Smooth muscle cell (in vitro differentiated cells): ENCODE measurements at regions not wholly inside any gene's neighbourhood (a gene's known extent, or its start where the extent isn't known, plus 50 kb on each side); places are given as distances from the start of the nearest gene placed in this dataset.

ENCODE experiments used
- DNase-seq: peaks from one replicate; lab custom pipeline; 2025; ENCODE audit not compliant: unreplicated experiment; lab: John Stamatoyannopoulos, UW
- H2AFZ ChIP-seq: fragments of 200-600 bp; sonication (generic); 2 replicates; pipeline ENCODE4 v1.6.0; 2016; ENCODE audit warnings: antibody characterized with exemption, low read depth, mild to moderate bottlenecking
- H3F3A ChIP-seq: fragments of 200-600 bp; sonication (generic); 2 replicates; pipeline ENCODE4 v1.6.0; 2017; ENCODE audit warnings: antibody characterized with exemption, low read depth
- H3K27ac ChIP-seq: fragments of 200-600 bp; sonication (generic); 2 replicates; pipeline ENCODE4 v1.5.1; 2016; ENCODE audit warnings: low read depth, mild to moderate bottlenecking
- H3K27me3 ChIP-seq: fragments of 200-600 bp; sonication (generic); 2 replicates; pipeline ENCODE4 v1.6.1; 2016; ENCODE audit warnings: low read depth, mild to moderate bottlenecking
- H3K36me3 ChIP-seq: fragments of 200-600 bp; sonication (generic); 2 replicates; pipeline ENCODE4 v1.5.1; 2016; ENCODE audit warnings: low read depth
- H3K4me1 ChIP-seq: fragments of 200-600 bp; sonication (generic); 2 replicates; pipeline ENCODE4 v1.5.1; 2016; ENCODE audit warnings: low read depth
- H3K4me2 ChIP-seq: fragments of 200-600 bp; sonication (generic); 2 replicates; pipeline ENCODE4 v1.6.0; 2016; ENCODE audit warnings: mild to moderate bottlenecking
- H3K4me3 ChIP-seq: fragments of 200-600 bp; sonication (generic); 2 replicates; pipeline ENCODE4 v1.5.1; 2016; ENCODE audit warnings: mild to moderate bottlenecking
- H3K79me2 ChIP-seq: fragments of 200-600 bp; sonication (generic); 2 replicates; pipeline ENCODE4 v1.6.0; 2016; ENCODE audit warnings: low read depth, mild to moderate bottlenecking
- H3K9ac ChIP-seq: fragments of 200-600 bp; sonication (generic); 2 replicates; pipeline ENCODE4 v1.6.0; 2016; ENCODE audit warnings: low read depth
- H3K9me3 ChIP-seq: fragments of 200-600 bp; sonication (generic); replicated peaks from 2 replicates; pipeline ENCODE4 v1.5.1; 2016; ENCODE audit warnings: low read depth
- H4K20me1 ChIP-seq: fragments of 200-600 bp; sonication (generic); 2 replicates; pipeline ENCODE4 v1.6.0; 2016; ENCODE audit warnings: low read depth
- CTCF ChIP-seq: fragments of 200-600 bp; sonication (generic); IDR thresholded peaks from 2 replicates; pipeline ENCODE4 v1.5.1; 2017; ENCODE audit warnings: borderline replicate concordance, mild to moderate bottlenecking, antibody characterized with exemption; ENCODE audit not compliant: insufficient read depth, poor library complexity, severe bottlenecking
- WGBS: methylation state at CpG from one replicate; pipeline ENCODE4 v1.1.7; 2016; ENCODE audit warnings: low lambda C conversion rate; 5-methylcytosine and 5-hydroxymethylcytosine counted together

DNA sequence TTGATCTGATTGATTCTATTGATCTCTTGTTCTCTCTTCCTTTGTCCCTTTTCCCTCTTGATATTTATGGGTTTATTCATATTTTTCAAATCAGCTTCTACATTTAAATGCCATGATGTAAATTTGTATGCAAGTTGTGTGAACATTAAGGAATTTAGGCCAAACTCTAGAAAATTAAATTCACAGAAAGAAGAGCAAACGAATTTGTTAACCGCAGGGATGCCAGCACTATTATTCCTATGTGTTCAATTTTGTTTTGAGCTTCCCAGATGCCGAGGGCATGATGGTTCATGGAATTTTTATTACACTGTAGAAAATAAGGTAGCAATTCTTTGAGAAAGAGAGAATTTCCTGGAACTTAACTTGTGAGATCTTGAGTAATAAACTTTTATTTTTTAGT lies 220.9 kb downstream of the BUB3 start:
- no peak overlapping the region for H2AFZ ChIP-seq
- H4K20me1 ChIP-seq, result no peaks in the 10 kb centered on the region
- WGBS, result 82% methylated on average over 3 of the region's 3 CpGs
- H3K36me3 ChIP-seq, result no peaks in the 10 kb centered on the region
- DNase-seq, result no peak
- no peaks in the 10 kb centered on the region for H3K79me2 ChIP-seq
- no peak overlapping the region for H3K4me3 ChIP-seq
- H3K4me1 ChIP-seq, result peaks cover 3% of the 10 kb centered on the region
- H3K27ac ChIP-seq, result no peak overlapping the region
- H3F3A ChIP-seq, result no peaks in the 10 kb centered on the region
- no peaks in the 10 kb centered on the region for H3K27me3 ChIP-seq
- H3K9me3 ChIP-seq, result no peaks in the 10 kb centered on the region
- no peak overlapping the region for H3K4me2 ChIP-seq
- H3K9ac ChIP-seq, result no peak overlapping the region
- TF ChIP-seq CTCF, result no peak

DNA sequence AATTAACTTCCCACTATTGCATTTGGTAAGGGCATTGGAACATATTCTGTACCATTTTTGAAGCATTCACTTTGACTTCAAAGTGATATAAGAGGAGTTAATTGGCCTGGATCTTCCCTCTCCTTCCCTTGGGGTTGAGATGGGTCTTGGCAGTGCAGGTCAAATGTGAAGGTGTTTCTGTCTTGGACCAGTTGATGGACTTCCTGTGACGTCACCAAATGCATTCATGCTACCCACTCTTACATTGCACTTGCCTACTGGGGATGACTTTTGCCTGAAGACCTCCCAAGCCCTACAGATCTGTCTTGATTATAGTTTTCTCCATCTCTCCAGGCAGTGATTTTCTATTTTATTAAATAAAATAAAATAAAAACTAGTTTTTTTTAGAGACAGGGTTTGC lies 221.5 kb downstream of the BUB3 start:
- Histone ChIP-seq H3K79me2 (no peaks in the 10 kb centered on the region), H4K20me1 (no peaks in the 10 kb centered on the region), H3K4me2 (no peak overlapping the region), H3K9ac (no peak overlapping the region), H3K4me1 (peaks cover 3% of the 10 kb centered on the region), H3K27ac (no peak overlapping the region), H2AFZ (no peak overlapping the region), H3K4me3 (no peak overlapping the region), H3K27me3 (no peaks in the 10 kb centered on the region), H3F3A (no peaks in the 10 kb centered on the region), H3K36me3 (no peaks in the 10 kb centered on the region), H3K9me3 (no peaks in the 10 kb centered on the region)
- WGBS, result 89% methylated on average over 1 of the region's 1 CpG
- TF ChIP-seq CTCF, result no peak
- no peak for DNase-seq

GRCh38 chr10:123377883-123378282 lies 223.7 kb downstream of the BUB3 start:
- no peak for DNase-seq
- WGBS, result 84% methylated on average over 5 of the region's 8 CpGs
- H3K36me3 ChIP-seq, result no peaks in the 10 kb centered on the region
- no peak overlapping the region for H3K4me2 ChIP-seq
- H2AFZ ChIP-seq, result no peak overlapping the region
- H3K27ac ChIP-seq, result no peak overlapping the region
- H3K9ac ChIP-seq, result no peak overlapping the region
- no peak for TF ChIP-seq CTCF
- H4K20me1 ChIP-seq, result no peaks in the 10 kb centered on the region
- H3K4me1 ChIP-seq, result peaks cover 3% of the 10 kb centered on the region
- no peak overlapping the region for H3K4me3 ChIP-seq
- H3K9me3 ChIP-seq, result no peaks in the 10 kb centered on the region
- H3K27me3 ChIP-seq, result no peaks in the 10 kb centered on the region
- no peaks in the 10 kb centered on the region for H3K79me2 ChIP-seq
- no peaks in the 10 kb centered on the region for H3F3A ChIP-seq

DNA sequence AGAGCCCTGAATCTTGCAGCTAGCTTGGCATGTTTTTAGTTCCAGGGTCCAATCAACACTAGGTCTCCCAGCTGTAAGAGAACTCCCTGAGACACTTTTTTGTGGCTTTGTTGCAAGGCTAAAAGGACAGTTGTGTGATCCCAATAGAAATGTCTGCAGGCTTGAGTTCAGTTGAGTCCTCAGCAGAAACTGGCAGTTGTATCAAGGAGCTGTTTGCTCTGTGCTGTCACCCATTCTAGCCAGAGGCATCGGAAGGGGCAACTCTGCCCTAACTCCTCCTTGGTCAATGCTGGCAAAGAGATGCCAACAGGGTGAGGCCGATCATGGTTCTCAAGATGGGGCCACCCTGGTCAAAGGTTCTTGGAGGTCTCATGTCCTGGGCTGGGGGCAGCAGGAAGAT lies 224.1 kb downstream of the BUB3 start:
- Histone ChIP-seq H3K4me3 (no peak overlapping the region), H3K9me3 (no peaks in the 10 kb centered on the region), H2AFZ (no peak overlapping the region), H3K27me3 (no peaks in the 10 kb centered on the region), H4K20me1 (no peaks in the 10 kb centered on the region), H3K4me2 (no peak overlapping the region), H3K27ac (no peak overlapping the region), H3K36me3 (no peaks in the 10 kb centered on the region), H3K79me2 (no peaks in the 10 kb centered on the region), H3K9ac (no peak overlapping the region), H3K4me1 (peaks cover 3% of the 10 kb centered on the region), H3F3A (no peaks in the 10 kb centered on the region)
- TF ChIP-seq CTCF, result no peak
- 96% methylated on average over 2 of the region's 2 CpGs for WGBS
- no peak for DNase-seq
